ENCODE measurements at regions not wholly inside any gene's neighbourhood (a gene's known extent, or its start where the extent isn't known, plus 50 kb on each side); places are given as distances from the start of the nearest gene placed in this dataset.

DNA sequence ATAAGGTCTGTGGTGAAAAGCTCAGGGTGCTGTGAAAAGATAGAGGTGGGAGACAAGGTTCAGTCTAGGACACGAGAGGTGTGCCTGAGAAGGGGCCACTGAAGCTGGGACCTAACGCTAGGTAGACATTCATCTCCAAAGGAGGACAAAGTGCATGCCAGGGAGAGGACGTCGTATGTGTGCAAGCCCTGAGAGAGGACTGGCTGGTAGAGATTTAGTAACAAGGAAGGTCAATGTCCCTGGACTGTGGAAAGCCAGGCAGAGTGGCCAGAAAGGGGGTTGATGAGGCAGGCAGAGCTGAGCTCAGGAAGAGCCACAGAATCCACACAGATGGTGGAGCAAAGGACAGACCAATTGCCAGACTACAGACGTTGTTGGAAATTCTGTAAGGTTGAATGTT is 817.6 kb downstream of the CCSER2 start:
- TF ChIP-seq, protein P1, sequence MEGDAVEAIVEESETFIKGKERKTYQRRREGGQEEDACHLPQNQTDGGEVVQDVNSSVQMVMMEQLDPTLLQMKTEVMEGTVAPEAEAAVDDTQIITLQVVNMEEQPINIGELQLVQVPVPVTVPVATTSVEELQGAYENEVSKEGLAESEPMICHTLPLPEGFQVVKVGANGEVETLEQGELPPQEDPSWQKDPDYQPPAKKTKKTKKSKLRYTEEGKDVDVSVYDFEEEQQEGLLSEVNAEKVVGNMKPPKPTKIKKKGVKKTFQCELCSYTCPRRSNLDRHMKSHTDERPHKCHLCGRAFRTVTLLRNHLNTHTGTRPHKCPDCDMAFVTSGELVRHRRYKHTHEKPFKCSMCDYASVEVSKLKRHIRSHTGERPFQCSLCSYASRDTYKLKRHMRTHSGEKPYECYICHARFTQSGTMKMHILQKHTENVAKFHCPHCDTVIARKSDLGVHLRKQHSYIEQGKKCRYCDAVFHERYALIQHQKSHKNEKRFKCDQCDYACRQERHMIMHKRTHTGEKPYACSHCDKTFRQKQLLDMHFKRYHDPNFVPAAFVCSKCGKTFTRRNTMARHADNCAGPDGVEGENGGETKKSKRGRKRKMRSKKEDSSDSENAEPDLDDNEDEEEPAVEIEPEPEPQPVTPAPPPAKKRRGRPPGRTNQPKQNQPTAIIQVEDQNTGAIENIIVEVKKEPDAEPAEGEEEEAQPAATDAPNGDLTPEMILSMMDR (IDR thresholded peaks at IDR 0.05; ENCODE audit: low read length, missing control alignments), result no peak
- H3K4me3 ChIP-seq (replicated peaks; ENCODE audit: low read depth, low read length), result no peak overlapping the region

DNA sequence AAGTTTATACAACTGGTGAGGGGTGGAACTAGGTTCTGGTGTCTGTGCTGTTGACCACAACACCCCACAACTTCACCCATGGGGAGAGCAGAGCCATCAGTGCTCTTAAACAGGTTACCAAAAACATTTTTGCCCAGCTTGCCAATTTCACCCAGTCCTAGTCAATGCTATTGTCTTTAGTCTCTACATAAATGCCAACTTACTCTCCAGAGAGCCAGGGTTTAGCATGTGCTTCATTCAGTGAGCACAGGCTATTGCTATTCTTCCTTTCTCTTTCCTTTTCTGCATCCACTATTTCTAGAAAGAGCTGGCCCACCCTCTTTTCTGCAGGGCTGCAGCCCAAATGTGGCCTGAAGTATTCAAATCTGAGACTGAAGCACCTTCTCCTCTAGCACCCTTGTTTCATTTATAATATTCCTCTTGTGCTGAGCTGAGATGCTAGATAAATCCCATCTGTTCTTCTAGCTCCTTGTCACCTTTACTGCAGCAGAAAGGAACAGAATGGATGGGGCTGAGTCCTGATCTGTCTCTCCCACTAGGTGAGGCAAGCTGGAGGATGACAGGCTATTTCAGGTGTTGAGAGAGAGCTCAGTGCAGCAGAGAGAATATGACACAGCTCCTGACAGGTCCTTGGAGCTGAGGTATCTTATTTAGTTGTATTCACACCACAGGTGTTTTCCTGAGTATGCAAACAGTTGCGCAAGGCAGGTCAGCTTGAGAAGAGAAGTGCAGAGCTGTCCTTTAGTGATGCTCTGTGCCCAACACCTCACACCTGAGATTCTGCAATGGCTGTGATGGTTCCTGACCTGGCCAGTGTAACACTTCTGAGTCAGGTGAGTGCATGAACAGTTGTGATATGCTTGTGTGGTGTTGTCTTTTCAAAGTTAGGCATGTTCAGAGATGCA is 819.2 kb downstream of the CCSER2 start:
- no peak overlapping the region for H3K4me3 ChIP-seq (replicated peaks; ENCODE audit: low read depth, low read length)
- no peak for DNase-seq (ENCODE audit: low read depth)
- TF ChIP-seq, protein P1 (IDR thresholded peaks at IDR 0.05; ENCODE audit: low read length, missing control alignments), result no peak

More for the DNA sequence above, 817.6 kb downstream of the CCSER2 start:
- DNase-seq (ENCODE audit: low read depth), result no peak

DNA sequence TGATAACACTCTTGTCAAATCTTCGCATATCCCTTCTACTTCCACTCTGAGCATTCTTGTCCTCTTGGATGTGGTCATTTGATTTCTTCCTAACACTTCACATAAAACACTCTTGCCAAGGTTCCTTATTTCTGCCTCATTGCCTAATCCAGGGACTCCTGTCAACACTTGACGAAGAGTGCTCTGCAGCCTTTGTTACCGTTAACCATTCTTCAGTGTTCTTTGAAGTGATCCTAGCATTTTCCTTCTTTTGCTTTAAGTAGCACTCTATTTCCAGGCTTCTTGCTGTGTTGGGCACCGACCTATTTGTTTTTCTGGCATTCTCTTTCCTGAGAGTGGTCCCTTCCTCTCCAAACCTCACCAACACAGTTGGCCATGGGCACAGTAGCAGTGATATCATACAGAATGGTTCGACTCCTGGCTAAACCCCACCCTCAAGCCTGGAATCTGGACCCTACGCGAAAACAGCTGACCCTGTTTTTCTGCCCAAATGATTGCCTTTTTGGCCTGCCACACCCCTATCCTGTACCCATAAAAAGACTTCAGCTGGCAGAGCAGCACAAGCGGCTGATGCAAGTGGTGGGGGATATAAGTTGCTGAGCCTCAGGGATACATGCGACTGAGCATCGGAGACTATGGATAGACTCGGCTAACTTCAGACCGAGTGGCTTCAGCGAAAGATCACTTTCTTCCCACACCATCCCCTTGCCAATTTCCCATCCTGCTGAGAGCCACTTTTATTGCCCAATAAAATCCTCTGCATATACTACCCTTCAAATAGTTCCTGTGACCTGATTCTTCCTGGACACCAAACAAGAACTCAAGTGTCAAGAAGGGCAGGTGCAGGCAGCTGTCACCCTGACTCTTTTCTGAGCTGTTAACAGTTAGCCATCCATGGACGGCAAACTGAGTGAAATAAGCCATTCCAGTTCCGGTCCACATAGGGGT is 820.6 kb downstream of the CCSER2 start:
- TF ChIP-seq, protein P1 (IDR thresholded peaks at IDR 0.05; ENCODE audit: low read length, missing control alignments), result no peak
- DNase-seq (ENCODE audit: low read depth), result no peak
- H3K4me3 ChIP-seq (replicated peaks; ENCODE audit: low read depth, low read length), result no peak overlapping the region

DNA sequence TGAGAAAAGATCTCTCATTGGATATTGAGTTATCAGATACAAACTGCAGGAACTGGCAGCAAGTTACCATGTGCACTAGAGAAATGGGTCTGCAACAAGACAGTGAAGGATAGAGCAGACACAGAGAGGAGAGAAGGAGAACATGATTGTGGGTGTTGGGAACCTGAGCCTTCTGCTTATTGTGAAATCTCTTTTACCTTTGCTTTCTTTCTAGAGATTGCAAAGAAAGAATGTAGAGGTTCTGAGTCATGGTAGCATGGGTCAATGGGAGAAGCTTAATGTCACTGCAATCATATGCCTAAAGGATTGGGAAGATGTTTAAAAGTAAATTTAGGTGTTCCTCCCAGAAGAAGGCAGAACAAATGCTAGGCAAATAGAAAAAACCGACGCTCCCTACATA is 821.4 kb downstream of the CCSER2 start:
- H3K4me3 ChIP-seq (replicated peaks; ENCODE audit: low read depth, low read length), result no peak overlapping the region
- TF ChIP-seq, protein P1 (IDR thresholded peaks at IDR 0.05; ENCODE audit: low read length, missing control alignments), result no peak
- DNase-seq (ENCODE audit: low read depth), result no peak

DNA sequence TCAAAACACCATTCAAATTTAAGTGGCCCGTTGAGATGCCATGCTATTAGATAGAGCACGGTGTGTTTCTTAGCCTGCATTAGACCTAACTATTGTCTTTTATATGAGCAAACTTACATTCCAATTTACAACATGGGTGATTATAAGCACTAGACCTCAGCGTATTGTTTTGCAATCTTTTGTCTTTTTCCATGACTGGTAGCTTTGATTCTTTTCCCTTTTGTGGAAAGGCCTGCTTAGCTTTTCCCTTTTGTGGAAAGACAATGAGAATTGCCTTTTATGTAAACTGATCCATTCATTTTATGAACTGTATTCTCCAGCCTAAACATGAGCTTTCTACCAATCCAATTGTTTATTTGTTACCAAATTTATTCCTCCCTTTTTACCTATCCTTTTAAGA is 823.1 kb downstream of the CCSER2 start:
- no peak for DNase-seq (ENCODE audit: low read depth)
- H3K4me3 ChIP-seq (replicated peaks; ENCODE audit: low read depth, low read length), result no peak overlapping the region
- TF ChIP-seq, protein P1 (IDR thresholded peaks at IDR 0.05; ENCODE audit: low read length, missing control alignments), result no peak

DNA sequence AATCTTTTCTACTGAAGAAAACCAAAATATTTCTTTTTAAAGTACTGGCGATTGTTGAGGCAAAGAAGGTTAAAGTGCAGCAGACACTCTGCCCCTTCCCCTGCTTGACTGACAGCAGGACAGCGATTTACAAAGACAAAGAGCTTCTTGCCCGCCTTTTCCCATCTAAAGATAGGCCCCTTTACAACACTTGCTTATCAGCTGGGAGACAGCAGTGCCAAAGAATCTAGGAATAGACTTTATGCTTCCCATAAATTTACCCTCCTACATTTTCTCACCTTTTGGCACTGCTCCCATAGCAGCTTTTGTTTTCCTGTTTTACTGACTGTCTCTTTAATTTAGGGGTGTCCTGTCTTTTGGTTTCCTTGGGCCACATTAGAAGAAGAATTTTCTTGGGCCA is 824.1 kb downstream of the CCSER2 start:
- TF ChIP-seq, protein P1 (IDR thresholded peaks at IDR 0.05; ENCODE audit: low read length, missing control alignments), result no peak
- no peak overlapping the region for H3K4me3 ChIP-seq (replicated peaks; ENCODE audit: low read depth, low read length)
- no peak for DNase-seq (ENCODE audit: low read depth)

Data from fibroblast of pulmonary artery (primary cell).